Heart left ventricle (tissue), 16 donors: ENCODE measurements at regions not wholly inside any gene's neighbourhood (a gene's known extent, or its start where the extent isn't known, plus 50 kb on each side); places are given as distances from the start of the nearest gene placed in this dataset.

Source experiments
- ATAC-seq, 4 donors: fragments of 200-7000 bp; cut with Tn5 transposase; one replicate each; pipeline ENCODE4 v1.9.1; 2020 to 2022; ENCODE audit warnings: moderate library complexity in 4 of 4, mild to moderate bottlenecking in 3 of 4, moderate number of reproducible peaks in 1 of 4
- DNase-seq, 5 donors: peaks; one replicate each; pipeline ENCODE4 v3.0.0-alpha.2; 2020
- H3K27ac ChIP-seq, 12 donors: fragments of 200-600 bp; sonication (generic) in 4 of 12; one replicate each; pipeline versions ENCODE4 v1.5.0 to v1.8.0; 2016 to 2022; ENCODE audit warnings: mild to moderate bottlenecking in 2 of 12
- H3K27me3 ChIP-seq, 9 donors: fragments of 200-600 bp; sonication (generic) in 2 of 9; one replicate each; pipeline versions ENCODE4 v1.5.1 to v1.8.0; 2016 to 2022; ENCODE audit warnings: mild to moderate bottlenecking in 3 of 9
- H3K36me3 ChIP-seq, 9 donors: fragments of 200-600 bp; sonication (generic) in 2 of 9; one replicate each; pipeline versions ENCODE4 v1.5.0 to v1.8.0; 2018 to 2022; ENCODE audit warnings: mild to moderate bottlenecking in 2 of 9
- H3K4me1 ChIP-seq, 12 donors: fragments of 200-600 bp; sonication (generic) in 4 of 12; one replicate each; pipeline versions ENCODE4 v1.5.0 to v1.8.0; 2016 to 2022; ENCODE audit warnings: mild to moderate bottlenecking in 3 of 12
- H3K4me3 ChIP-seq, 12 donors: fragments of 200-600 bp; sonication (generic) in 4 of 12; one replicate each; pipeline versions ENCODE4 v1.5.0 to v1.8.0; 2017 to 2022; ENCODE audit warnings: mild to moderate bottlenecking in 9 of 12, moderate library complexity in 4 of 12
- H3K9me3 ChIP-seq, 12 donors: fragments of 200-600 bp; sonication (generic) in 4 of 12; one replicate each; pipeline versions ENCODE4 v1.5.0 to v1.8.0; 2016 to 2022; ENCODE audit warnings: mild to moderate bottlenecking in 1 of 12
- POLR2A ChIP-seq, 2 donors: fragments of 450-650 bp; IDR thresholded peaks; one replicate each; pipeline ENCODE4 v1.6.1; 2017; ENCODE audit warnings: antibody characterized with exemption in 2 of 2, mild to moderate bottlenecking in 2 of 2, moderate library complexity in 2 of 2
- WGBS, 4 donors: extraction: QIAGEN DNeasy Blood & Tissue Kit in 2 of 4; methylation state at CpG; one replicate each; pipeline versions ENCODE4 v1.1.5 to v1.1.7; 2013 to 2018; 5-methylcytosine and 5-hydroxymethylcytosine counted together
- intact Hi-C, 10 donors: fragments of 100-400 bp; cut with DNase I; formaldehyde crosslinking; loops; one replicate each; pipeline versions ENCODE4 v1.11.1 to v1.14.2; 2022
- TF ChIP-seq, protein P1 (sequence below), 12 donors: fragments of 200-600 bp; sonication (generic) in 4 of 12; IDR thresholded peaks; one replicate each; pipeline versions ENCODE4 v1.5.0 to v1.8.0; 2018 to 2022; ENCODE audit warnings: antibody characterized with exemption in 12 of 12, mild to moderate bottlenecking in 5 of 12
- donor health status: ischemic (EF 13 %, LVEDD 7.1; RV severe dilation, severe dysfunction).
- donor health status: healthy with polysubstance abuse.
- donor health status: DM: no; HTN: yes; CAD: no.
- donor health status: DM: no; HTN: no; CAD: no.
- donor health status: ischemic (EF 25% LVEDD 6.9; RV normal size, moderate dysfunction).
- donor health status: ischemic (EF 25% LVEDD 5.7; RV mildly dilated, moderate dysfunction).
- donor health status: healthy.
- donor health status: DM: yes; HTN: yes; CAD: no.
- donor health status: ischemic (EF 35%, LVEDD 5.7; RV mildly dilated, moderate dysfunction).
- donor health status: nonischemic (EF 11% LVEDD 7.7; RV severe dilation, severe dysfunction).
- donor health status: DM: yes; HTN: yes; CAD: no.
- donor health status: PGD.
- donor health status: ischemic (EF 29% LVEDD 5.4; RV normal size, mild dysfunction).
- donor health status: nonischemic (EF 23%, LVEDD 6.1; RV moderate dilation, normal function).

DNA sequence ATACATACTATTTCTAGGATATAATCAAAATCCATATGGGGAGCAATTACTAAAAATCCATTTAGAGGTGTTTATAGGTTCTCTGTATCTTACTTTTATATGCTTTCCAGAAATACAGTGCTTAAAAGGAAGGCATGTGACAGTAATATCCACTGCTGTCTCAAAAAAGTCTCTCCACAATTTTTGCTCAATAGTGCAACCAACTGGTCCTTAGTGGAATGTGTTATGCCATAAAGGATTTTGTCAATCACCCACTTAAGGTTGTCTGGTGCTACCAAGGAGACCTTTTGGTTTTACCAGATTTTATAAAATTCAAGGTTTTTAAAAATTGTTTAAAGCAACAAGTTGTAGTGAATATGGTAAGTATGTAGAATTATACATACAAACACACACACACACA lies 328.5 kb upstream of the DSEL start:
- no peak overlapping the region for H3K4me3 ChIP-seq
- no peaks in the 10 kb centered on the region for H3K27me3 ChIP-seq
- no peak overlapping the region for H3K27ac ChIP-seq
- intact Hi-C loops: no loop called here
- no peaks in the 10 kb centered on the region for H3K9me3 ChIP-seq
- no peaks in the 10 kb centered on the region for H3K4me1 ChIP-seq
- ATAC-seq (no peak), DNase-seq (no peak)
- TF ChIP-seq POLR2A (IDR thresholded peaks at IDR 0.05): no peak
- TF ChIP-seq, protein P1, sequence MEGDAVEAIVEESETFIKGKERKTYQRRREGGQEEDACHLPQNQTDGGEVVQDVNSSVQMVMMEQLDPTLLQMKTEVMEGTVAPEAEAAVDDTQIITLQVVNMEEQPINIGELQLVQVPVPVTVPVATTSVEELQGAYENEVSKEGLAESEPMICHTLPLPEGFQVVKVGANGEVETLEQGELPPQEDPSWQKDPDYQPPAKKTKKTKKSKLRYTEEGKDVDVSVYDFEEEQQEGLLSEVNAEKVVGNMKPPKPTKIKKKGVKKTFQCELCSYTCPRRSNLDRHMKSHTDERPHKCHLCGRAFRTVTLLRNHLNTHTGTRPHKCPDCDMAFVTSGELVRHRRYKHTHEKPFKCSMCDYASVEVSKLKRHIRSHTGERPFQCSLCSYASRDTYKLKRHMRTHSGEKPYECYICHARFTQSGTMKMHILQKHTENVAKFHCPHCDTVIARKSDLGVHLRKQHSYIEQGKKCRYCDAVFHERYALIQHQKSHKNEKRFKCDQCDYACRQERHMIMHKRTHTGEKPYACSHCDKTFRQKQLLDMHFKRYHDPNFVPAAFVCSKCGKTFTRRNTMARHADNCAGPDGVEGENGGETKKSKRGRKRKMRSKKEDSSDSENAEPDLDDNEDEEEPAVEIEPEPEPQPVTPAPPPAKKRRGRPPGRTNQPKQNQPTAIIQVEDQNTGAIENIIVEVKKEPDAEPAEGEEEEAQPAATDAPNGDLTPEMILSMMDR (IDR thresholded peaks at IDR 0.05): no peak
- H3K36me3 ChIP-seq: no peaks in the 10 kb centered on the region

DNA sequence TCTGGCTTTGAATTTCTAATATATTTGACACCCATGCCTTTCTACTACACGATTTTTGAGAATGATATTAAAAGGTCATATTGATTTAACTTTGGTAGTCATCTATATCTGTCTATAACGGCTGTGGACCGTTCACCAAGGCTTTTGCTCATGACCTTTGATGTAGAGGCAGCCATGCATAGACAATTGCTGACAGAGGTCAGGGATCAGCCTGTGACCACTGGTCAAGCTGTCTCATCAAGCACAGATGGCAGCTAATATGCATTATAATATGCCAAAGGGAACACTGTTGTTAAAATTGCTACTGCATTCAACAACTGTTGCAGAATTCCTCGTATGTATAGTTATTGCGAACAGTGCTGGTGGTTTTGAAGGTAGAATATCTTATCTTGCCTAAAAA lies 323.9 kb upstream of the DSEL start:
- H3K4me1 ChIP-seq: no peaks in the 10 kb centered on the region
- no peak for ATAC-seq
- DNase-seq: no peak
- H3K9me3 ChIP-seq: no peaks in the 10 kb centered on the region
- no peaks in the 10 kb centered on the region for H3K36me3 ChIP-seq
- no peak overlapping the region for H3K27ac ChIP-seq
- WGBS, 4 donors: 70 to 78% (median 73%) methylated on average over 5 of the region's 5 CpGs
- intact Hi-C loops: no loop called here
- H3K27me3 ChIP-seq: no peaks in the 10 kb centered on the region
- H3K4me3 ChIP-seq: no peak overlapping the region
- TF ChIP-seq, protein P1 (IDR thresholded peaks at IDR 0.05): no peak
- TF ChIP-seq POLR2A (IDR thresholded peaks at IDR 0.05): no peak

DNA sequence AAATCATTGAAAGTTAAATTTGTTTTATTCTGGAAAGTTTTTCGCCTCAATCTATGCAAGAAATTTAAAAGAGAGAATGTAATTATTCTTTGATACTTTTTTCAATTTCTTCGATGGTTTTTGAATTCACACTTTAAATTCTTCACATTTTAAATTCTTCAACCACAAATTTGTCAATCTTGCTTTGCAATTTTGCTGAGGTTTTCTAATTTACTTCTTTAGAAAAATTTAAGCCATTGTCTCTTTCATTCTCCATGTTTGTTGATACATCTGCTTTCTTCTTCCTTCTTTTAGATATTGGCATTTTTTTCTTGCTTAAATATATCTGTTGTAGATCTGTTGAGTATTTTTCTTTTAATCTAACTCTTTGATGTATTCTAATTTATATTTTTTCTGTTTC lies 301.9 kb upstream of the DSEL start:
- no peak for DNase-seq
- H3K27me3 ChIP-seq: no peaks in the 10 kb centered on the region
- H3K4me3 ChIP-seq: no peak overlapping the region
- 70 to 88% (median 80%) methylated on average over 2 of the region's 2 CpGs for WGBS, 4 donors
- intact Hi-C loops: no loop called here
- H3K4me1 ChIP-seq: no peaks in the 10 kb centered on the region
- no peaks in the 10 kb centered on the region for H3K9me3 ChIP-seq
- ATAC-seq: no peak
- TF ChIP-seq, protein P1 (IDR thresholded peaks at IDR 0.05): no peak
- TF ChIP-seq POLR2A (IDR thresholded peaks at IDR 0.05): no peak
- no peaks in the 10 kb centered on the region for H3K36me3 ChIP-seq
- no peak overlapping the region for H3K27ac ChIP-seq

DNA sequence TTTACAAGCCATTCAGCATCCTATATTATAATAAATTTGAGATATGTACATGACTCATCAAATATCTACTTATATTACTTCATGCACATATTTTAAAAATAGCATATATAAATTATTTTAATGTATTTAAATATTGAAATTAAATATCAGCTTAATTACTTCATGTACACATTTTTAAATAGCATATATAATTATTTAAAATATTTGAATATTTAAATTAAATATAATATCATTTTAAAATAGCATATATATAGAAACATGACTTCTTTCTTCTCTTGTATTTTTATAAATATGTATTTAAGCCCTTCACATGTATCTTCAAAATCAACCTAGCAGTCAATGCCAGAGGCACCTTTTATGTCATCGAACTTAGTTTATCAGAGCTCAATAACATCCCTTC lies 298.8 kb upstream of the DSEL start:
- 68 to 84% (median 74%) methylated on average over 1 of the region's 1 CpG for WGBS, 4 donors
- no peak for DNase-seq
- Histone ChIP-seq H3K27me3 (no peaks in the 10 kb centered on the region), H3K4me3 (no peak overlapping the region), H3K27ac (no peak overlapping the region), H3K9me3 (no peaks in the 10 kb centered on the region), H3K36me3 (no peaks in the 10 kb centered on the region), H3K4me1 (no peaks in the 10 kb centered on the region)
- no peak for ATAC-seq
- intact Hi-C loops: no loop called here
- no peak for TF ChIP-seq POLR2A (IDR thresholded peaks at IDR 0.05)
- TF ChIP-seq, protein P1 (IDR thresholded peaks at IDR 0.05): no peak
